Karpas-422 (cell line): ENCODE measurements at regions not wholly inside any gene's neighbourhood (a gene's known extent, or its start where the extent isn't known, plus 50 kb on each side); places are given as distances from the start of the nearest gene placed in this dataset.
"Not testable (repeated sequence)": the region's sequence is repeated elsewhere in the genome, so short reads cannot be mapped to it uniquely, and the experiment has no call there.

ENCODE experiments used
- DNase-seq: peaks from one replicate; pipeline ENCODE4 v3.0.0-alpha.2; 2015
- H2AFZ ChIP-seq: fragments of 200-600 bp; sonication (generic); 2 replicates; pipeline ENCODE4 v1.6.1; 2014; ENCODE audit warnings: antibody characterized with exemption, low read length, mixed read lengths
- H3K27ac ChIP-seq: fragments of 200-600 bp; sonication (generic); 2 replicates; pipeline ENCODE4 v1.5.1; 2014; ENCODE audit warnings: mild to moderate bottlenecking, low read length, moderate library complexity
- H3K27me3 ChIP-seq: fragments of 200-600 bp; sonication (generic); 2 replicates; pipeline ENCODE4 v1.6.1; 2014; ENCODE audit warnings: low read length, mixed read lengths
- H3K36me3 ChIP-seq: fragments of 200-600 bp; sonication (generic); 2 replicates; pipeline ENCODE4 v1.6.1; 2014; ENCODE audit warnings: low read length, mixed read lengths; ENCODE audit not compliant: insufficient read depth
- H3K4me1 ChIP-seq: fragments of 200-600 bp; sonication (generic); 2 replicates; pipeline ENCODE4 v1.6.1; 2014; ENCODE audit warnings: mild to moderate bottlenecking, low read length, mixed read lengths
- H3K4me2 ChIP-seq: fragments of 200-600 bp; sonication (generic); 2 replicates; pipeline ENCODE4 v1.6.1; 2014; ENCODE audit warnings: low read length, low read depth, mild to moderate bottlenecking; ENCODE audit not compliant: poor library complexity, severe bottlenecking
- H3K4me3 ChIP-seq: fragments of 200-600 bp; sonication (generic); 2 replicates; pipeline ENCODE4 v1.5.1; 2014; ENCODE audit warnings: mild to moderate bottlenecking, antibody characterized with exemption, low read length, mixed read lengths
- H3K79me2 ChIP-seq: fragments of 200-600 bp; sonication (generic); 2 replicates; pipeline ENCODE4 v1.6.1; 2014; ENCODE audit warnings: mild to moderate bottlenecking, low read length, mixed read lengths
- H3K9ac ChIP-seq: fragments of 200-600 bp; sonication (generic); 2 replicates; pipeline ENCODE4 v1.6.0; 2014; ENCODE audit warnings: low read length
- H3K9me2 ChIP-seq: fragments of 200-600 bp; sonication (generic), shearing (Covaris generic); replicated peaks from 2 replicates; pipeline ENCODE4 v1.6.0; 2014; ENCODE audit warnings: mild to moderate bottlenecking, low read length, moderate library complexity; ENCODE audit not compliant: insufficient read depth
- H3K9me3 ChIP-seq: fragments of 300-700, 200-600 bp; sonication (generic); 2 replicates; pipeline ENCODE4 v1.6.1; 2014; ENCODE audit warnings: low read length, mixed read lengths
- H4K20me1 ChIP-seq: fragments of 200-600 bp; sonication (generic); 2 replicates; pipeline ENCODE4 v1.6.1; 2014; ENCODE audit warnings: mild to moderate bottlenecking, antibody characterized with exemption, low read length, low read depth; ENCODE audit not compliant: insufficient read depth

GRCh38 chr12:19616781-19617180 lies 177.5 kb downstream of the AEBP2 start:
- H3K4me1 ChIP-seq: no peaks in the 10 kb centered on the region
- H3K36me3 ChIP-seq: no peaks in the 10 kb centered on the region
- H3K79me2 ChIP-seq: no peaks in the 10 kb centered on the region
- no peaks in the 10 kb centered on the region for H4K20me1 ChIP-seq
- H3K9me2 ChIP-seq: no peaks in the 10 kb centered on the region
- H3K27me3 ChIP-seq: no peaks in the 10 kb centered on the region
- no peak overlapping the region for H3K9ac ChIP-seq
- H3K9me3 ChIP-seq: no peaks in the 10 kb centered on the region
- H3K4me3 ChIP-seq: no peak overlapping the region
- H3K4me2 ChIP-seq: no peak overlapping the region
- no peak for DNase-seq
- no peak overlapping the region for H2AFZ ChIP-seq
- no peak overlapping the region for H3K27ac ChIP-seq

GRCh38 chr12:19620222-19620621 lies 180.9 kb downstream of the AEBP2 start:
- Histone ChIP-seq H3K4me3 (no peak overlapping the region), H3K9me2 (no peaks in the 10 kb centered on the region), H3K27me3 (no peaks in the 10 kb centered on the region), H2AFZ (no peak overlapping the region), H3K4me1 (no peaks in the 10 kb centered on the region), H3K27ac (no peak overlapping the region), H3K9me3 (no peaks in the 10 kb centered on the region), H3K36me3 (no peaks in the 10 kb centered on the region), H4K20me1 (no peaks in the 10 kb centered on the region), H3K79me2 (no peaks in the 10 kb centered on the region), H3K4me2 (no peak overlapping the region), H3K9ac (no peak overlapping the region)
- DNase-seq: no peak

- Histone ChIP-seq H3K9me3 (no peaks in the 10 kb centered on the region), H3K79me2 (no peaks in the 10 kb centered on the region), H3K9me2 (no peaks in the 10 kb centered on the region), H3K4me2 (no peak overlapping the region), H3K27ac (no peak overlapping the region), H3K4me1 (no peaks in the 10 kb centered on the region), H3K4me3 (no peak overlapping the region), H3K27me3 (no peaks in the 10 kb centered on the region), H2AFZ (no peak overlapping the region), H3K9ac (no peak overlapping the region), H4K20me1 (no peaks in the 10 kb centered on the region), H3K36me3 (no peaks in the 10 kb centered on the region)
- DNase-seq: no peak
These were observed 184.6 kb downstream of the AEBP2 start for GRCh38 chr12:19623751-19624399.

- no peak overlapping the region for H3K27ac ChIP-seq
- no peak overlapping the region for H2AFZ ChIP-seq
- no peak for DNase-seq
These were observed 185.2 kb downstream of the AEBP2 start for GRCh38 chr12:19624491-19624890.

GRCh38 chr12:19625551-19625950 lies 186.3 kb downstream of the AEBP2 start:
- not testable (repeated sequence) for H3K27me3 ChIP-seq, H3K4me2 ChIP-seq, H4K20me1 ChIP-seq, H3K9ac ChIP-seq, DNase-seq, H3K36me3 ChIP-seq, H2AFZ ChIP-seq, H3K9me3 ChIP-seq, H3K9me2 ChIP-seq, H3K79me2 ChIP-seq, H3K4me1 ChIP-seq, H3K4me3 ChIP-seq, H3K27ac ChIP-seq

More at GRCh38 chr12:19624491-19624890, 185.2 kb downstream of the AEBP2 start:
- Histone ChIP-seq H3K4me3 (no peak overlapping the region), H3K79me2 (no peaks in the 10 kb centered on the region), H3K9me3 (no peaks in the 10 kb centered on the region), H3K9me2 (no peaks in the 10 kb centered on the region), H3K27me3 (no peaks in the 10 kb centered on the region), H4K20me1 (no peaks in the 10 kb centered on the region), H3K9ac (no peak overlapping the region), H3K4me1 (no peaks in the 10 kb centered on the region), H3K4me2 (no peak overlapping the region), H3K36me3 (no peaks in the 10 kb centered on the region)

- H3K4me3 ChIP-seq: no peak overlapping the region
- no peak overlapping the region for H2AFZ ChIP-seq
- no peaks in the 10 kb centered on the region for H3K9me3 ChIP-seq
- DNase-seq: no peak
- H3K27ac ChIP-seq: no peak overlapping the region
- H3K4me2 ChIP-seq: no peak overlapping the region
- H3K27me3 ChIP-seq: no peaks in the 10 kb centered on the region
- H3K9ac ChIP-seq: no peak overlapping the region
- no peaks in the 10 kb centered on the region for H4K20me1 ChIP-seq
- no peaks in the 10 kb centered on the region for H3K36me3 ChIP-seq
- H3K79me2 ChIP-seq: no peaks in the 10 kb centered on the region
- H3K9me2 ChIP-seq: no peaks in the 10 kb centered on the region
- H3K4me1 ChIP-seq: no peaks in the 10 kb centered on the region
These were observed 188.4 kb downstream of the AEBP2 start for GRCh38 chr12:19627719-19628118.

GRCh38 chr12:19630536-19630935 lies 191.2 kb downstream of the AEBP2 start:
- H3K27me3 ChIP-seq: no peaks in the 10 kb centered on the region
- H3K9me3 ChIP-seq: no peaks in the 10 kb centered on the region
- H4K20me1 ChIP-seq: no peaks in the 10 kb centered on the region

GRCh38 chr12:19633194-19633593 lies 193.9 kb downstream of the AEBP2 start:
- Histone ChIP-seq H3K9me3 (no peaks in the 10 kb centered on the region), H3K9ac (no peak overlapping the region), H3K27me3 (no peaks in the 10 kb centered on the region), H3K36me3 (no peaks in the 10 kb centered on the region), H3K27ac (no peak overlapping the region), H2AFZ (no peak overlapping the region), H4K20me1 (no peaks in the 10 kb centered on the region), H3K4me1 (no peaks in the 10 kb centered on the region), H3K4me2 (no peak overlapping the region), H3K4me3 (no peak overlapping the region), H3K79me2 (no peaks in the 10 kb centered on the region), H3K9me2 (no peaks in the 10 kb centered on the region)
- no peak for DNase-seq

More at GRCh38 chr12:19630536-19630935, 191.2 kb downstream of the AEBP2 start:
- Histone ChIP-seq H3K4me2 (no peak overlapping the region), H3K36me3 (no peaks in the 10 kb centered on the region), H3K27ac (no peak overlapping the region), H3K4me1 (no peaks in the 10 kb centered on the region), H2AFZ (no peak overlapping the region), H3K9ac (no peak overlapping the region), H3K79me2 (no peaks in the 10 kb centered on the region), H3K9me2 (no peaks in the 10 kb centered on the region), H3K4me3 (no peak overlapping the region)
- no peak for DNase-seq
